Lower leg skin (tissue), 4 donors: ENCODE measurements at regions not wholly inside any gene's neighbourhood (a gene's known extent, or its start where the extent isn't known, plus 50 kb on each side); places are given as distances from the start of the nearest gene placed in this dataset.

Experiments
- DNase-seq, 2 donors: peaks; one replicate each; pipeline ENCODE4 v3.0.0-alpha.2; 2019; ENCODE audit warnings: low spot score in 2 of 2
- H3K4me3 ChIP-seq: fragments of 200-600 bp; sonication (generic); 2 replicates; pipeline ENCODE4 v1.5.1; 2017; ENCODE audit warnings: mild to moderate bottlenecking, low read depth; ENCODE audit not compliant: poor library complexity, severe bottlenecking
- CTCF ChIP-seq, 3 donors: fragments of 450-650 bp; IDR thresholded peaks; one replicate each; pipeline ENCODE4 v1.5.1; 2016; ENCODE audit warnings: antibody characterized with exemption in 3 of 3, mild to moderate bottlenecking in 3 of 3, moderate library complexity in 2 of 3
- POLR2A ChIP-seq, 2 donors: fragments of 450-650 bp; IDR thresholded peaks; one replicate each; pipeline ENCODE4 v1.6.1; 2016 to 2017; ENCODE audit warnings: antibody characterized with exemption in 2 of 2, mild to moderate bottlenecking in 1 of 2, moderate library complexity in 1 of 2
- WGBS, 2 donors: methylation state at CpG; one replicate each; pipeline ENCODE4 v1.1.5; 2018; 5-methylcytosine and 5-hydroxymethylcytosine counted together
- intact Hi-C: fragments of 100-400 bp; cut with DNase I; formaldehyde crosslinking; loops from one replicate; pipeline ENCODE4 v1.15.0; 2023; ENCODE audit warnings: low total_unique reads

GRCh38 chr2:146771531-146771930 is 1073.3 kb upstream of the ACVR2A start:
- intact Hi-C loops, result no loop called here
- TF ChIP-seq CTCF (IDR thresholded peaks at IDR 0.05) (no peak), POLR2A (IDR thresholded peaks at IDR 0.05) (no peak)
- DNase-seq, result no peak
- WGBS, 2 donors, result 25% methylated on average over 2 of the region's 2 CpGs
- H3K4me3 ChIP-seq, result no peak overlapping the region

DNA sequence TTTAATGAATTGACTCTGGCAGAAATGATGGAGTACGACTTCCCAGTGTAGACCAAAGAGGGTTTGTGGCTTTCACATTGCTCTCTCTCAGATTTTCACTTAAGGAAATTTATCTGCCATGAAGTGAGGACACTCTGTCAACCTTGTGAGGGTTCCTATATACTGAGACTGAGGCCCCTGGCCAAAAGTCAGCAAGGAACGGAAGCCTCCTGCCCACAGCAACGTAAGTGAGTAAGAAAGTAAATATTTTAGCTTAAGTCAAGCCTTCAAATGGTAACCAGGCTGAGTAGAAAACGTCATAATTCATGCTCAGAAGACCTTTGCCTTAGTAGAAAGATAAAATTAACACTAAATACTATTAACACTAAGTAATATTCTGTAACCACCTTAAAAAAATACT is 1080.5 kb upstream of the ACVR2A start:
- intact Hi-C loops, result no loop called here
- DNase-seq, result no peak
- TF ChIP-seq CTCF (IDR thresholded peaks at IDR 0.05) (no peak), POLR2A (IDR thresholded peaks at IDR 0.05) (no peak)
- no peak overlapping the region for H3K4me3 ChIP-seq
- 80 to 81% methylated on average over 4 of the region's 4 CpGs for WGBS, 2 donors

GRCh38 chr2:146762786-146763185 is 1082.0 kb upstream of the ACVR2A start:
- no peak for DNase-seq
- H3K4me3 ChIP-seq, result no peak overlapping the region
- TF ChIP-seq CTCF (IDR thresholded peaks at IDR 0.05) (no peak), POLR2A (IDR thresholded peaks at IDR 0.05) (no peak)
- intact Hi-C loops, result no loop called here
- 55% methylated on average over 2 of the region's 2 CpGs for WGBS, 2 donors

GRCh38 chr2:146754606-146755005 is 1090.2 kb upstream of the ACVR2A start:
- 93 to 98% methylated on average over 4 of the region's 4 CpGs for WGBS, 2 donors
- intact Hi-C loops, result no loop called here
- DNase-seq, result no peak
- no peak for TF ChIP-seq POLR2A (IDR thresholded peaks at IDR 0.05)
- TF ChIP-seq CTCF (IDR thresholded peaks at IDR 0.05), result no peak
- H3K4me3 ChIP-seq, result no peak overlapping the region

- DNase-seq, result no peak
- no peak overlapping the region for H3K4me3 ChIP-seq
- intact Hi-C loops, result no loop called here
- 81 to 88% methylated on average over 3 of the region's 3 CpGs for WGBS, 2 donors
- TF ChIP-seq POLR2A (IDR thresholded peaks at IDR 0.05), result no peak
- TF ChIP-seq CTCF (IDR thresholded peaks at IDR 0.05), result no peak
Observed at GRCh38 chr2:146748046-146748445, 1096.8 kb upstream of the ACVR2A start.

GRCh38 chr2:146741260-146741659 is 1103.6 kb upstream of the ACVR2A start:
- intact Hi-C loops, result no loop called here
- DNase-seq, result no peak
- TF ChIP-seq POLR2A (IDR thresholded peaks at IDR 0.05) (no peak), CTCF (IDR thresholded peaks at IDR 0.05) (no peak)
- H3K4me3 ChIP-seq, result no peak overlapping the region
- 59 to 72% methylated on average over 4 of the region's 4 CpGs for WGBS, 2 donors
